Lower leg skin (tissue), 4 donors: ENCODE measurements at regions not wholly inside any gene's neighbourhood (a gene's known extent, or its start where the extent isn't known, plus 50 kb on each side); places are given as distances from the start of the nearest gene placed in this dataset.

Experiments
- DNase-seq, 2 donors: peaks; one replicate each; pipeline ENCODE4 v3.0.0-alpha.2; 2019; ENCODE audit warnings: low spot score in 2 of 2
- H3K4me3 ChIP-seq: fragments of 200-600 bp; sonication (generic); 2 replicates; pipeline ENCODE4 v1.5.1; 2017; ENCODE audit warnings: mild to moderate bottlenecking, low read depth; ENCODE audit not compliant: poor library complexity, severe bottlenecking
- CTCF ChIP-seq, 3 donors: fragments of 450-650 bp; IDR thresholded peaks; one replicate each; pipeline ENCODE4 v1.5.1; 2016; ENCODE audit warnings: antibody characterized with exemption in 3 of 3, mild to moderate bottlenecking in 3 of 3, moderate library complexity in 2 of 3
- POLR2A ChIP-seq, 2 donors: fragments of 450-650 bp; IDR thresholded peaks; one replicate each; pipeline ENCODE4 v1.6.1; 2016 to 2017; ENCODE audit warnings: antibody characterized with exemption in 2 of 2, mild to moderate bottlenecking in 1 of 2, moderate library complexity in 1 of 2
- WGBS, 2 donors: methylation state at CpG; one replicate each; pipeline ENCODE4 v1.1.5; 2018; 5-methylcytosine and 5-hydroxymethylcytosine counted together
- intact Hi-C: fragments of 100-400 bp; cut with DNase I; formaldehyde crosslinking; loops from one replicate; pipeline ENCODE4 v1.15.0; 2023; ENCODE audit warnings: low total_unique reads

DNA sequence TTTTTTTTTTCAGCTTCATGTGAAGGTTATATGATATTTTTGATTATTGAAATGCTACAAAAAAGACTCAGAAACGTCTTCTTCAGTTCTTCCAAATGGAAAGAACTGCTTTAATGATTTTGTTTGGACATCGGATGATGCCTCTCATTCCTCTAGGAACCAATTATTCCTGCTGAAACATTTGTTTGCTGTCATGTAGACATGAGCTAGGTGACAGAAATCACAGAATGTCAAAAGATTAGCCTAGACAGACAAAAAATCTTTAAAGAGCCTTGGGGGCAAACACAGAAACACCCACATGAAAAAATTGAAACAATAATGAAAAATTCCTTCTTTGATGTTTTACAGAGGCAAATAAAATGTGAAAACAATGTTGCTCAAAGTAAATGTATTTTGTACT, 244.2 kb upstream of the EDIL3 start:
- WGBS, 2 donors: 82 to 84% methylated on average over 2 of the region's 2 CpGs
- TF ChIP-seq POLR2A (IDR thresholded peaks at IDR 0.05) (no peak), CTCF (IDR thresholded peaks at IDR 0.05) (no peak)
- H3K4me3 ChIP-seq: no peak overlapping the region
- intact Hi-C loops: no loop called here
- DNase-seq: no peak

- TF ChIP-seq POLR2A (IDR thresholded peaks at IDR 0.05) (no peak), CTCF (IDR thresholded peaks at IDR 0.05) (no peak)
- intact Hi-C loops: no loop called here
- no peak for DNase-seq
- WGBS, 2 donors: 29 to 40% methylated on average over 2 of the region's 2 CpGs
- H3K4me3 ChIP-seq: no peak overlapping the region
Observed at GRCh38 chr5:84623019-84623418, 238.3 kb upstream of the EDIL3 start.

DNA sequence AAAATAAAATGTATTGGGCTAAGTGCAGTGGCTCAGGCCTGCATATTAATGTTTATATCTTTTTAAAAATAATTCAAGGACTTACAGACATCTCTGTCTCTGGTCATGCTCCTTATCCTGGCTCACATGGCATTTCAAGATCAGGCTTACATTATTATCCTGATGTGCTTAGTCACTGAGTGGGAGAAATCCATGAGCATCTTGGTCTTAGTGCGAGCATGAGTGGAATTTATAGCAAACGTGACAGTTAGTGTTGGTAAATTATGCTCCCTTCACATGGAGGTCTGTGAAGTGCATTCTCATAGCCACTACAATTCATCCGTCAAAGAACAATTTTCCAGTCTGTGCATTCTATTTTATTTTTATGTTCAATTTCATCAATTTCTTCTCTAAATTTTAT, 237.8 kb upstream of the EDIL3 start:
- intact Hi-C loops: no loop called here
- WGBS, 2 donors: 71 to 75% methylated on average over 3 of the region's 3 CpGs
- DNase-seq: no peak

DNA sequence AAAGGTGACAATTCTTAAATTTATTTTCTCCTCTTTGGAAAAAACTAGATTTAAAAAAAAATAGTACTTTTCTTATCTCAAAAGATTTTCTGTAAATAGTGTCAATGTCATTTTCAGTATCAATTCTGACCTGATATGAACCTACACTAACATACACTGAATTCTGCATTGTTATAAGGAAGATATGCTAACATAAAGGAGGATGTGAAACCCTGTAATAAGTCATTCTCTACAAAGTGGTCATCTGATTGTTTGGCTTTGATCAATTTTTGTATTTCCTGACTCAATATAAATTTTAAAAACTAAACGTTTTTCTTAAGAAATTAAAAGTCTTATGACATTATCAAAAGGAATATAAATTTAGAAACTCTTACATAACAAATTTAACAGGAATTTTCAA, 233.6 kb upstream of the EDIL3 start:
- no peak for DNase-seq
- intact Hi-C loops: no loop called here
- TF ChIP-seq POLR2A (IDR thresholded peaks at IDR 0.05) (no peak), CTCF (IDR thresholded peaks at IDR 0.05) (no peak)
- no peak overlapping the region for H3K4me3 ChIP-seq
- WGBS, 2 donors: 27 to 42% methylated on average over 1 of the region's 1 CpG

More for the DNA sequence above, 237.8 kb upstream of the EDIL3 start:
- TF ChIP-seq CTCF (IDR thresholded peaks at IDR 0.05) (no peak), POLR2A (IDR thresholded peaks at IDR 0.05) (no peak)
- no peak overlapping the region for H3K4me3 ChIP-seq

DNA sequence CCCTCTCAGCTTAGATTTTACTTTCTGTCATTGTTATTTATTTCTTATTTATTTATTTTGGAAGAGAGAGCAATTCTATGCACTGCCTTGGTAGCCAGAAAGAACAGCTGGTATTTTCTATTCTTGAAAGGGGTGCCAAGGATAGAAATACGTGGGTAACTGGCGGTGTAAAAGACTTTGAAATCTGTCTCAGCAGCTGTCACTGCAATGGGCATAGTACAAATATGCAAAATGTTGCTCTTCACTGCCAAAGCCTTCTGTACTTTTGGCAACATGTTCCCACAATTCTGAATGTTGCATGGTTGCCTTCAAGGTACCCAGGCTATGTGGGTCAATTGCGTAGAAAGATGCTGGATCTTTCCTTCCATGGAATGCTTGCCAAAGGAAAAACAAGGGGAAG, 230.2 kb upstream of the EDIL3 start:
- intact Hi-C loops: no loop called here
- H3K4me3 ChIP-seq: no peak overlapping the region
- TF ChIP-seq POLR2A (IDR thresholded peaks at IDR 0.05): no peak
- TF ChIP-seq CTCF (IDR thresholded peaks at IDR 0.05): no peak
- WGBS, 2 donors: 45 to 46% methylated on average over 3 of the region's 3 CpGs
- no peak for DNase-seq

DNA sequence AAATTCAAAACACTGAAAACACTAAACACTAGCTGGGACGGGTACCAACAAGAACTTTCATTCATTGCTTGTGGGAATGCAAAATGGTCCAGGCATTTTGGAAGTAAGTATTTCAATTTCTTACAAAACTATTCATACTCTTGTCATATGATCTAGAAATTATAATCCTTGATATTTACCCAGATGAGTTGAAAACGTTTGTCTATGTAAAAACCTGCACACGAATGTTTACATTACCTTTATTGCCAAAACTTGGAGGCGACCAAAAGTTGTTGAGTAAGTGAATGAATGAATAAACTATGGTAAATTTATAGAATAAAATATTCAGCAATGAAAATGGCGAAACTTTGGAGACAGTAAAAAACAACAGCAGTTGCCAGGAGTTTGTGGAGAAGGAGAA, 222.1 kb upstream of the EDIL3 start:
- DNase-seq: no peak
- WGBS, 2 donors: 76% methylated on average over 5 of the region's 5 CpGs
- intact Hi-C loops: no loop called here
- TF ChIP-seq CTCF (IDR thresholded peaks at IDR 0.05) (no peak), POLR2A (IDR thresholded peaks at IDR 0.05) (no peak)
- H3K4me3 ChIP-seq: no peak overlapping the region
